ENCODE measurements at regions not wholly inside any gene's neighbourhood (a gene's known extent, or its start where the extent isn't known, plus 50 kb on each side); places are given as distances from the start of the nearest gene placed in this dataset.

GRCh38 chr15:68497206-68497910 is 65.4 kb upstream of the ITGA11 start:
- no peaks in the 10 kb centered on the region for H3K4me1 ChIP-seq (replicated peaks; ENCODE audit: insufficient read depth)
- no peaks in the 10 kb centered on the region for H4K20me1 ChIP-seq (ENCODE audit: insufficient read depth)
- H2AFZ ChIP-seq, result no peak overlapping the region
- no peaks in the 10 kb centered on the region for H3K9me3 ChIP-seq (ENCODE audit: insufficient read depth, low read depth)
- no peak overlapping the region for H3K4me3 ChIP-seq
- no peaks in the 10 kb centered on the region for H3K36me3 ChIP-seq (ENCODE audit: low read depth)
- no peak for TF ChIP-seq EZH2 (IDR thresholded peaks at IDR 0.05; ENCODE audit: low read depth)
- TF ChIP-seq CTCF (conservative IDR thresholded peaks at IDR 0.05), result no peak
- no peak overlapping the region for H3K27ac ChIP-seq
- no peak for DNase-seq
- BruUV-seq (replicated peaks), result no TSS peak
- no peaks in the 10 kb centered on the region for H3F3A ChIP-seq (ENCODE audit: insufficient read depth, low read depth)
- no peaks in the 10 kb centered on the region for H3K9me2 ChIP-seq (ENCODE audit: insufficient read depth)
- CTCF ChIA-PET, result no interaction called here
- H3K27me3 ChIP-seq (ENCODE audit: insufficient read depth, low read depth), result peaks cover 20% of the 10 kb centered on the region
- no peaks in the 10 kb centered on the region for H3K79me2 ChIP-seq (ENCODE audit: low read depth)
- POLR2A ChIA-PET (ENCODE audit: unreplicated experiment), result no interaction called here
- H3K4me2 ChIP-seq, result no peak overlapping the region
- intact Hi-C loops (cut with micrococcal nuclease; ENCODE audit: unreplicated experiment), result no loop called here

- H3K4me3 ChIP-seq, result no peak overlapping the region
- H3K9me3 ChIP-seq (ENCODE audit: insufficient read depth, low read depth), result no peaks in the 10 kb centered on the region
- ChIA-PET POLR2A (ENCODE audit: unreplicated experiment) (no interaction called here), CTCF (no interaction called here)
- intact Hi-C loops (cut with micrococcal nuclease; ENCODE audit: unreplicated experiment), result no loop called here
- BruUV-seq (replicated peaks), result no TSS peak
- H3K36me3 ChIP-seq (ENCODE audit: low read depth), result no peaks in the 10 kb centered on the region
- DNase-seq, result no peak
- no peaks in the 10 kb centered on the region for H3K79me2 ChIP-seq (ENCODE audit: low read depth)
- H3K27ac ChIP-seq, result no peak overlapping the region
- H2AFZ ChIP-seq, result no peak overlapping the region
- no peaks in the 10 kb centered on the region for H4K20me1 ChIP-seq (ENCODE audit: insufficient read depth)
- H3K4me1 ChIP-seq (replicated peaks; ENCODE audit: insufficient read depth), result no peaks in the 10 kb centered on the region
- H3F3A ChIP-seq (ENCODE audit: insufficient read depth, low read depth), result no peaks in the 10 kb centered on the region
- H3K27me3 ChIP-seq (ENCODE audit: insufficient read depth, low read depth), result peaks cover 13% of the 10 kb centered on the region
- H3K9me2 ChIP-seq (ENCODE audit: insufficient read depth), result no peaks in the 10 kb centered on the region
- TF ChIP-seq CTCF (conservative IDR thresholded peaks at IDR 0.05), result no peak
- TF ChIP-seq EZH2 (IDR thresholded peaks at IDR 0.05; ENCODE audit: low read depth), result no peak
- no peak overlapping the region for H3K4me2 ChIP-seq
These were observed 66.1 kb upstream of the ITGA11 start for GRCh38 chr15:68498076-68498475.

GRCh38 chr15:68499620-68500312 is 67.8 kb upstream of the ITGA11 start:
- no peaks in the 10 kb centered on the region for H3K27me3 ChIP-seq (ENCODE audit: insufficient read depth, low read depth)
- H3K4me3 ChIP-seq, result no peak overlapping the region
- CTCF ChIA-PET, result interaction anchor here (0.7 kb wide), 1 partner anchor 250 kb away, joined by 4 read pairs; no protein-coding TSS in a partner anchor
- no peaks in the 10 kb centered on the region for H3K9me2 ChIP-seq (ENCODE audit: insufficient read depth)
- H2AFZ ChIP-seq, result no peak overlapping the region
- no TSS peak for BruUV-seq (replicated peaks)
- no peaks in the 10 kb centered on the region for H4K20me1 ChIP-seq (ENCODE audit: insufficient read depth)
- POLR2A ChIA-PET (ENCODE audit: unreplicated experiment), result no interaction called here
- no peaks in the 10 kb centered on the region for H3K9me3 ChIP-seq (ENCODE audit: insufficient read depth, low read depth)
- no peak overlapping the region for H3K4me2 ChIP-seq
- no peaks in the 10 kb centered on the region for H3F3A ChIP-seq (ENCODE audit: insufficient read depth, low read depth)
- intact Hi-C loops (cut with micrococcal nuclease; ENCODE audit: unreplicated experiment), result no loop called here
- no peaks in the 10 kb centered on the region for H3K4me1 ChIP-seq (replicated peaks; ENCODE audit: insufficient read depth)
- no peak for DNase-seq
- TF ChIP-seq EZH2 (IDR thresholded peaks at IDR 0.05; ENCODE audit: low read depth) (no peak), CTCF (conservative IDR thresholded peaks at IDR 0.05) (no peak)
- H3K36me3 ChIP-seq (ENCODE audit: low read depth), result no peaks in the 10 kb centered on the region
- no peaks in the 10 kb centered on the region for H3K79me2 ChIP-seq (ENCODE audit: low read depth)
- no peak overlapping the region for H3K27ac ChIP-seq

Data from PC-9 (cell line).